NCI-H2196 (cell line): ENCODE measurements at regions not wholly inside any gene's neighbourhood (a gene's known extent, or its start where the extent isn't known, plus 50 kb on each side); places are given as distances from the start of the nearest gene placed in this dataset.
"Not testable (repeated sequence)": the region's sequence is repeated elsewhere in the genome, so short reads cannot be mapped to it uniquely, and the experiment has no call there.

Experiments used
- DNase-seq: peaks from one replicate; lab custom pipeline; 2025; ENCODE audit not compliant: unreplicated experiment; lab: John Stamatoyannopoulos, UW

DNA sequence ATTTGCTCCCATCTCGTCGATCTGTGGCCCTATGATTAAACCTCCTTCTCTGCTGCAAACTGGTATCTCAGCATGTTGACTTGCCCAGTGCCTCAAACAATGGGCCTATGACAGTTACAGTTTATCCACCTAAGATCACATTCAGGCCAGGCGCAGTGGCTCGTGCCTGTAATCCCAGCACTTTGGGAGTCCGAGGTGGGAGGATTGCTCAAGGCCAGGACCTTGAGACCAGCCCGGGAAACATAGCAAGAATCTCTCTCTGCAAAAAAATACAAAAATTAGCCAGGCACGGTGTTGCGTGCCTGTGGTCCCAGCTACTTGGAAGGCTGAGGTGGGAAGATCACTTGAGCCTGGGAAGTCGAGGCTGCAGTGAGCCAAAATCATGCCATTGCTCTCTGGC, 79.8 kb upstream of the ADGRL1 start:
- not testable (repeated sequence) for DNase-seq

DNA sequence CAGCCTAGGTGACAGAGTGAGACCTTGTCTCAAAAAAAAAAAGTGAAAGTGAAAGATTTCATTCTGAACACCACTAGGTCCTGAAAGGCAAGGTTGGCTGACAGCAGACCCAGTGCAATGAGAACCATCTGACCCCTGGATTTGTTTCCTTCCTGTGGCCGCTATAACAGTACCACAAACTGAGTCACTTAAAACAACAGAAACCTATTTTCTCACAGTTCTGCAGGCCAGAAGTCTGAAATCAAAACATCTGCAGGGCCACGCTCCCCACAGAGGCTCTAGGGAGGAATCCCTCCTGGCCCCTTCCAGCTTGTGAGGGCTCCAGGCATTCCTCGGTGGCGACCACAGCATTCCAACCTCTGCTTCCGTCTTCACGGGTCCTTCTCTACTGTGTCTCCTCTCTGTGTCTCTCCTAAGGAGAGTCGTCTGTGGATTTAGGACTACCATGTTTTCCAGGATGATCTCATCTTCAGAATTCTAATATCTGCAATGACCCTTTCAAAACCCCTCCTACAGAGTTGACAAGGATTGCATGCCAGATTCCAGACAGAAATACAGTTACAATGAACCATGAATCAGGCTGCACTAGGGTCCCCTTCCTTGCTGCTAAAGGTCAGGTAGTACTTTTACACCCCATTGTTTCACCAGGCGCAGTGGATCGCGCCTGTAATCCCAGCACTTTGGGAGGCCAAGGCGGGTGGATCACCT, 78.0 kb upstream of the ADGRL1 start:
- DNase-seq: not testable (repeated sequence)

DNA sequence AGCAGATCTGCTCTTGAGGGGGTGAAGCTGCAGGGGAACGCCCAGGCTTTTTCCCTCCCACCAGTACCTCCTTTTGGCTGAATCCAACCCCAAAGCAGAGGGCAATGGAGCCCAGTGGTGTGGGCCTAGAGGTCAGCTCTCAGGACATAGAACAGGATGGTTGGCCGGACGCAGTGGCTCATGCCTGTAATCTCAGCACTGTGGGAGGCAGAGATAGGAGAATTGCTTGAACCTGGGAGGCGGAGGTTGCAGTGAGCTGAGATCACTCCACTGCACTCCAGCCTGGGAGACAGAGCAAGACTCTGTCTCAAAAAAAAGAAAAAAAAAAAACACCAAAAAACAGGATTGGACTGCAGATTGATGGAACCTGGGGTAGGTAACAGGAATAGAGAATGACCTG, 73.3 kb upstream of the ADGRL1 start:
- not testable (repeated sequence) for DNase-seq

DNA sequence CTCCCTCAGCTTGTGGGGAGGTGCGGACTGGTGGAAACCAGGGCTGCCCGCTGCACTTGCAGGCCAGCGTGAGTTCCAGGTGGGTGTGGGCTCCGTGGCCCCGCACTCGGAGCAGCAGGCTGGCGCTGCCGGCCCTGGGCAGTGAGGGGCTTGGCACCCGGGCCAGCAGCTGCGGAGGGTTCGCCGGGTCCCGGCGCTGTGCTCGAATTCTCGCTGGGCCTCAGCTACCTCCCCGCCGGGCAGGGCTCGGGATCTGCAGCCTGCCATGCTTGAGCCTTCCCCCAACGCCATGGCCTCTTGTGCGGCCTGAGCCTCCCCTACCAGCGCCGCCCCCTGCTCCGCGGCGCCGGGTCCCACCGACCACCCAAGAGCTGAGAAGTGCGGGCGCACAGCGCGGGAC, 71.6 kb upstream of the ADGRL1 start:
- no peak for DNase-seq

DNA sequence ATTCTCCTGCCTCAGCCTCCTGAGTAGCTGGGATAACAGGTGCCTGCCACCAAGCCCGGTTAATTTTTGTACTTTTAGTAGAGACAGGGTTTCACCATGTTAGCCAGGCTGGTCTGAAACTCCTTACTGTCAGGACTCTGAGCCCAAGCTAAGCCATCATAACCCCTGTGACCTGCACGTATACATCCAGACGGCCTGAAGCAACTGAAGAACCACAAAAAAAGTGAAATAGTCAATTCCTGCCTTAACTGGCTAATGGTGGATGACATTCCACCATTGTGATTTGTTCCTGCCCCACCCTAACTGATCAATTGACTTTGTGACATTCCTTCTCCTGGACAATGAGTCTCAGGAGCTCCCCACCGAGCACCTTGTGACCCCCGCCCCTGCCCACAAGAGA, 69.9 kb upstream of the ADGRL1 start:
- DNase-seq: not testable (repeated sequence)

DNA sequence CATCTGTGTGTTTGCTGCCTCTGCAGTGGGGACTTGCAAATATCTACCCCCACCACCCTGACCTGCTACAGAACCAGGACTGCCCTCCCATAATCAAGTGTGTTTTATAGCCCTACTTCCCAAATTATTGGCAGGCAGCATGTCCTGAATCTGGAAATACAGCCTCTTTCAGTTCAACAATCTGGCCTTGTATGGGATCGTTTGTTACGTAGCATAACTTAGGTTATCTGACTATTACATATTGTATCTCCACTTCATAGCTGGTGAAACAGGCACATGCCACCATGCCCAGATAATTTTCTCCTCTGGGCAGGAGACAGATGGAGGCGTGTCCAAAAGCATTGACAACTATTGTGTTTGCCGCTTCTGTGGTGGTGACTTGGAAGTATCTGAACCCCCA, 66.7 kb upstream of the ADGRL1 start:
- DNase-seq: no peak

DNA sequence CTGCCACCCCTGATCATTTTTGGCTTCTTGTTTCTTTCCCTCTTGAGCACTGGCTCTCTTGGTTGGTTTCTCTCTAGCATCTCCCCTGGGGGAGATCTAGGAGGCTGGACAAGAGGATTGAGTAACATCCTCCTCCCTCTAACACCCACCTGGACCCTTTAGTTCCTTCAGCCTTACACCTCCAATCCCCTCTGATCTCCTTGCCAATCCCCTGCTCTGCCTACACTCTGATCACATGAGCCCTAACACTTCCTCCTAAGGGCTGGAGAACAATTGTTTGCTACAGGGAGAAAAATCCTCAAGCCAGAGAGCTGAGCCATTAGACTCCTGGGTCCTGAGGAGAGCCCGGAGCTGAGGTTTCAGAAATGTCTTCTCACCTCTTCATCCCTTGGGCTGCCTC, 65.9 kb upstream of the ADGRL1 start:
- no peak for DNase-seq

DNA sequence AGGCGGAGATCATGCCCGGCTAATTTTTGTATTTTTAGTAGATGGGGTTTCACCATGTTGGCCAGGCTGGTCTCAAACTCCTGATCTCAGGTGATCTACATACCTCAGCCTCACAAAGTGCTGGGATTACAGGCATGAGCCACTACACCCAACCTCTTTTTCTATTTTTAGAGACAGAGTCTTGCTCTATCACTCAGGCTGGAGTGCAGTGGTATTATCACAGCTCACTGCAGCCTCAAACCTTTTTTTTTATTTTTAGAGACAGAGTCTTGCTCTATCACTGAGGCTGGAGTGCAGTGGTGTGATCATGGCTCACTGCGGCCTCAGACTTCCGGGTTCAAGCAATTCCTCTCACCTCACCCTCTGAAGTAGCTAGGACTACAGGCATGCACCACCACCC, 64.6 kb upstream of the ADGRL1 start:
- DNase-seq: not testable (repeated sequence)

DNA sequence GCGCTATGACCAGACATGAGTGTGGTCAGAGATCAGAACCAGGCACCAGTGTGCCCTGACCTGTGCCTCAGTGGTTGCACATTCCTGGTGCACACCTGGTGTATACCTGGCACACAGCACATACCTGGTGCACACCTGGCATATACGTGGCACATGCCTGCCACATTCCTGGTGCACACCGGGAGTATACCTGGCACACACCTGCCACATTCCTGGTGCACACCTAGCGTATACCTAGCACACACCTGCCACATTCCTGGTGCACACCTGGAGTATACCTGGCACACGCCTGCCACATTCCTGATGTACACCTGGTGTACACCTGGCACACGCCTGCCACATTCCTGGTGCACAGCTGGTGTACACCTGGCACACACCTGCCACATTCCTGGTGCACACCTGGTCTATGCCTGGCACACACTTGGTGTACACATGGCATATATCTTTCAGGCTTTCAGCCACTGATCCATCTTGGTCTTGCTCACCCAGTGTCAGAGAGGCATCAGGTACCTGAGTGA, 61.3 kb upstream of the ADGRL1 start:
- DNase-seq: no peak

DNA sequence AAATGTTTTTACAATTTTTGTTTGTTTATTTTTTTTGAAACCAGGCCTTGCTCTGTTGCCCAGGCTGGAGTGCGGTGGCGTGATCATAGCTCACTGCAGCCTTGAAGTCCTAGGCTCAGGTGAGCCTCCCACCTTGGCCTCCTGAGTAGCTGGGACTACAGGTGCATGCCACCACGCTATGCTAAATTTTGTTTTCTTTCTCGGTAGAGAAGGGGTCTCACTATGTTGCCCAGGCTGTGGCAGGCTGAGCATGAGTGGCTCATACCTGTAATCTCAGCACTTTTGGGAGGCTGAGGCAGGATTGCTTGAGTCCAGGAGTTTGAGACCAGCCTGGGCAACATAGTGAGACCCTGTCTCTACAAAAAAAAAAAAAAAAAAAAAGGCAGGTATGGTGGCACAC, 60.2 kb upstream of the ADGRL1 start:
- DNase-seq: not testable (repeated sequence)

DNA sequence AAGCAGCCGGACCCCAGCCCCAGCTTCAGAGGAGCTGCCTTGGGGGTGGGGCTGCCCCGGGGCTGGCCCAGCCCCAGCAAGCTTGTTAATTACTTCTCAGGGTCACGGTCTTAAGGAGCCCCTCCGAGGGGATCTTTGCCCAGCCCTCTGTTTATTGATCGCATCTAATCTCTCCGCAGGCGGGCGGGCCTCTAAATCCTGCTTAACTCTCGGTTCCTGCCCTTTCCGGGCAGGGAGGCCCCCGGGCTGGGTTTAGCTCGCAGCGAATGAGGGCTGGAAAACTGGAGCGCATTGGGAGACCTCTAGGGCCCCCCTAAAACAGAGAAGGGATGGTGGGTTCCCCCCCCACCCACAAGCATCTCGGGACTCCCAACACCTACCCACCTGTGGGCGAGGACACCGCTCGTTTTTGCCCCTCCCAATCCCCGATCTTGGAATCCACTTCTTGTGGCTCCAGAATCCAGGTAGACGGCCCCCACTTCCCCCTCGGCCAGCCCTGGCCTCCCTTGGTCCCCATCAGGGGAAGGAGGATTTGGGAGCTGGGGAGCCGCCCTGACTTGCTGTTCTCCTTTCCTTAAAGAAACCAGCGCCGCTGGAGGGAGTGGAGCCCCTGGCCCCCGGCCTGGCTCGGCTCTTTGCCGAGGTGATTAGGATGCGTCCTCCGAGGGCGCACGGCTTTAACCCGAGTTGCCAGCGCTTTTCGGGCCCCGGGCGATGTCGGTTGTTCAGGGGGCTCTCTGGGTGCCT, 59.5 kb upstream of the ADGRL1 start:
- no peak for DNase-seq

DNA sequence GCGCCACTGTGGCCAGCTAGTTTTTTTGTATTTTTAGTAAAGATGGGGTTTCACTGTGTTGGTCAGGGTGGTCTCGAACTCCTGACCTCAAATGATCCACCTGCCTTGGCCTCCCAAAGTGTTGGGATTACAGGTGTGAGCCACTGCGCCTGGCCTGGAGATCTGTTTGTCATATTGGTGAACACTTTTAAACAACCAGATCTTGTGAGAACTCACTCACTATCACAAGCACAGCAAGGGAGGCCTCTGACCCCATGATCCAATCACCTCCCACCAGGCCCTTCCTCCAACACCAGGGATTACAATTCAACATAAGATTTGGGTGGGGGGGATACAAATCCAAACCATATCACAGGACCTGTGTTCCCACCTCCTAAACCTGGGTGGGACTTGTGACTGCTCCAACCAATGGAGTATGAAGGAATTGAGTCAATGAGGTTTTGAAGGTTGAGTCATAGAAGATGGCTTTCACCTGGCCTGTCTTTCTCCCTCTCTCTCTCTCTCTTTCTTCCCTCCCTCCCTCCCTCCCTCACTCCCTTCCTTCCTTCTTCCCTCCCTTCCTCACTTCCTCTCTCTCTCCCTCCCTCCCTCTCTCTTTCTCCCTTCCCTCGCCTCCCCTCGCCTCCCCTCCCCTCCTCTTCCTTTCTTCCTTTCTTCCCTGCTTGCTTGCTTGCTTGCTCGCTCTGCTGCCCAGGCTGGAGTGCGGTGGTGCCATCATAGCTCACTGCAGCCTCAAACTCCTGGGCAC, 50.1 kb upstream of the ADGRL1 start:
- not testable (repeated sequence) for DNase-seq
